ENCODE measurements at regions not wholly inside any gene's neighbourhood (a gene's known extent, or its start where the extent isn't known, plus 50 kb on each side); places are given as distances from the start of the nearest gene placed in this dataset.
"Not testable (repeated sequence)": the region's sequence is repeated elsewhere in the genome, so short reads cannot be mapped to it uniquely, and the experiment has no call there.

DNA sequence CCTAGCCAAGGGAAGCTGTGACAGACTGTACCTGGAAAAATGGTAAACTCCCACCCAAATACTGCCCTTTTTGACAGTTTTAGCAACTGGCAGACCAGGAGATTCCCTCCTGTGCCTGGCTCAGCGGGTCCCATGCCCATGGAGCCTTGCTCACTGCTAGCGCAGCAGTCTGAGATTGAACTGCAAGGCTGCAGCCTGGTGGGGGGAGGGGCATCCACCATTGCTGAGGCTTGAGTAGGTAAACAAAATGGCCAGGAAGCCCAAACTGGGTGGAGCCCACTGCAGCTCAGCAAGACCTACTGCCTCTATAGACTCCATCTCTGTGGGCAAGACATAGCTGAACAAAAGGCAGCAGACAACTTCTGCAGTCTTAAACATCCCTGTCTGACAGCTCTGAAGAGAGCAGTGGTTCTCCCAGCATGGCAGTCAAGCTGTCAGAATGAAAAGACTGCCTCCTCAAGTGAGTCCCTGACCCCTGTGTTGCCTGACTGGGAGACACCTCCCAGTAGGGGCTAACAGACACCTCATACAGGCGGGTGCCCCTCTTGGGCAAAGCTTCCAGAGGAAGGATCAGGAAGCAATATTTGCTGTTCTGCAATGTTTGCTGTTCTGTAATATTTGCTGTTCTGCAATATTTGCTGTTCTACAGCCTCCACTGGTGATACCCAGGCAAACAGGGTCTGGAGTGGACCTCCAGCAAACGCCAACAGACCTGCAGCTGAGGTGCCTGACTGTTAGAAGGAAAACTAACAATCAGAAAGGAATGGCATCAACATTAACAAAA is 143.5 kb upstream of the FBXL7 start:
- not testable (repeated sequence) for TF ChIP-seq SMC3 (IDR thresholded peaks at IDR 0.05; ENCODE audit: low read depth, low read length); MAFK (IDR thresholded peaks at IDR 0.05; ENCODE audit: low read depth, low read length); POLR2A (IDR thresholded peaks at IDR 0.05; ENCODE audit: low read depth, low read length); RFX5 (IDR thresholded peaks at IDR 0.05; ENCODE audit: low read depth, low read length); RCOR1 (IDR thresholded peaks at IDR 0.05; ENCODE audit: insufficient replicate concordance, low read length); CEBPB (IDR thresholded peaks at IDR 0.05; ENCODE audit: low read depth, low read length); FOS (IDR thresholded peaks at IDR 0.05; ENCODE audit: low read depth, low read length); RAD21 (IDR thresholded peaks at IDR 0.05; ENCODE audit: low read length); NFE2L2 (IDR thresholded peaks at IDR 0.05; ENCODE audit: low read depth, low read length); BHLHE40 (IDR thresholded peaks at IDR 0.05; ENCODE audit: low read depth, low read length)
- TF ChIP-seq, protein P1, sequence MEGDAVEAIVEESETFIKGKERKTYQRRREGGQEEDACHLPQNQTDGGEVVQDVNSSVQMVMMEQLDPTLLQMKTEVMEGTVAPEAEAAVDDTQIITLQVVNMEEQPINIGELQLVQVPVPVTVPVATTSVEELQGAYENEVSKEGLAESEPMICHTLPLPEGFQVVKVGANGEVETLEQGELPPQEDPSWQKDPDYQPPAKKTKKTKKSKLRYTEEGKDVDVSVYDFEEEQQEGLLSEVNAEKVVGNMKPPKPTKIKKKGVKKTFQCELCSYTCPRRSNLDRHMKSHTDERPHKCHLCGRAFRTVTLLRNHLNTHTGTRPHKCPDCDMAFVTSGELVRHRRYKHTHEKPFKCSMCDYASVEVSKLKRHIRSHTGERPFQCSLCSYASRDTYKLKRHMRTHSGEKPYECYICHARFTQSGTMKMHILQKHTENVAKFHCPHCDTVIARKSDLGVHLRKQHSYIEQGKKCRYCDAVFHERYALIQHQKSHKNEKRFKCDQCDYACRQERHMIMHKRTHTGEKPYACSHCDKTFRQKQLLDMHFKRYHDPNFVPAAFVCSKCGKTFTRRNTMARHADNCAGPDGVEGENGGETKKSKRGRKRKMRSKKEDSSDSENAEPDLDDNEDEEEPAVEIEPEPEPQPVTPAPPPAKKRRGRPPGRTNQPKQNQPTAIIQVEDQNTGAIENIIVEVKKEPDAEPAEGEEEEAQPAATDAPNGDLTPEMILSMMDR (conservative IDR thresholded peaks at IDR 0.05; ENCODE audit: low read depth, low read length), result not testable (repeated sequence)
- TF ChIP-seq, protein P2, sequence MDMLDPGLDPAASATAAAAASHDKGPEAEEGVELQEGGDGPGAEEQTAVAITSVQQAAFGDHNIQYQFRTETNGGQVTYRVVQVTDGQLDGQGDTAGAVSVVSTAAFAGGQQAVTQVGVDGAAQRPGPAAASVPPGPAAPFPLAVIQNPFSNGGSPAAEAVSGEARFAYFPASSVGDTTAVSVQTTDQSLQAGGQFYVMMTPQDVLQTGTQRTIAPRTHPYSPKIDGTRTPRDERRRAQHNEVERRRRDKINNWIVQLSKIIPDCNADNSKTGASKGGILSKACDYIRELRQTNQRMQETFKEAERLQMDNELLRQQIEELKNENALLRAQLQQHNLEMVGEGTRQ (IDR thresholded peaks at IDR 0.05; ENCODE audit: low read depth, low read length), result not testable (repeated sequence)
- TF ChIP-seq, protein P3, sequence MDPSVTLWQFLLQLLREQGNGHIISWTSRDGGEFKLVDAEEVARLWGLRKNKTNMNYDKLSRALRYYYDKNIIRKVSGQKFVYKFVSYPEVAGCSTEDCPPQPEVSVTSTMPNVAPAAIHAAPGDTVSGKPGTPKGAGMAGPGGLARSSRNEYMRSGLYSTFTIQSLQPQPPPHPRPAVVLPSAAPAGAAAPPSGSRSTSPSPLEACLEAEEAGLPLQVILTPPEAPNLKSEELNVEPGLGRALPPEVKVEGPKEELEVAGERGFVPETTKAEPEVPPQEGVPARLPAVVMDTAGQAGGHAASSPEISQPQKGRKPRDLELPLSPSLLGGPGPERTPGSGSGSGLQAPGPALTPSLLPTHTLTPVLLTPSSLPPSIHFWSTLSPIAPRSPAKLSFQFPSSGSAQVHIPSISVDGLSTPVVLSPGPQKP (IDR thresholded peaks at IDR 0.05; ENCODE audit: borderline replicate concordance, low read depth, low read length), result not testable (repeated sequence)

Data from IMR-90 (cell line).